HEK293 (cell line): ENCODE measurements at regions not wholly inside any gene's neighbourhood (a gene's known extent, or its start where the extent isn't known, plus 50 kb on each side); places are given as distances from the start of the nearest gene placed in this dataset.

Experiments
- CTCF ChIA-PET: fragments of 350-600 bp; formaldehyde crosslinking; extraction: SDS; loops from one replicate; lab custom pipeline; 2021; ENCODE audit warnings: antibody characterized with exemption; lab: Yijun Ruan, JAX
- POLR2A ChIA-PET: fragments of 300-600 bp; formaldehyde crosslinking; extraction: SDS; loops from one replicate; lab custom pipeline; 2020; ENCODE audit warnings: antibody characterized with exemption, inconsistent platforms; lab: Yijun Ruan, JAX
- H3K27ac ChIP-seq: fragments of 200-500 bp; sonication (Bioruptor generic); 2 replicates; pipeline ENCODE4 v1.5.1; 2014; ENCODE audit warnings: low read depth, low read length, control low read depth, inconsistent platforms; ENCODE audit errors: extremely low read depth
- H3K36me3 ChIP-seq, 2 experiments: fragments of 200-500 bp in 1 of 2; sonication (Bioruptor generic) in 1 of 2; 1 replicate in 1 of 2; 2 replicates in 1 of 2; pipeline ENCODE4 v1.5.1; 2014 to 2017; ENCODE audit warnings: inconsistent platforms in 2 of 2, low read length in 2 of 2; ENCODE audit not compliant: control insufficient read depth in 2 of 2, insufficient read depth in 1 of 2
- H3K4me1 ChIP-seq: fragments of 200-500 bp; sonication (Bioruptor generic); 2 replicates; pipeline ENCODE4 v1.5.1; 2014; ENCODE audit warnings: mild to moderate bottlenecking, low read length, inconsistent platforms; ENCODE audit not compliant: control insufficient read depth, insufficient read depth
- H3K4me3 ChIP-seq: 2 replicates; pipeline ENCODE4 v1.5.1; 2011; ENCODE audit warnings: low read depth, mild to moderate bottlenecking, control low read depth, low read length, moderate library complexity
- H3K9me3 ChIP-seq: fragments of 200-500 bp; sonication (Bioruptor generic); 2 replicates; pipeline ENCODE4 v1.5.1; 2014; ENCODE audit warnings: low read depth, low read length, inconsistent platforms; ENCODE audit not compliant: control insufficient read depth, insufficient read depth
- BCL11B ChIP-seq: fragments of 450-650 bp; formaldehyde crosslinking; IDR thresholded peaks from 2 replicates; pipeline ENCODE4 v1.5.1; 2016; ENCODE audit warnings: low read depth, missing biosample characterization, missing genetic modification characterization
- GLIS1 ChIP-seq: fragments of 450-650 bp; formaldehyde crosslinking; IDR thresholded peaks from 2 replicates; pipeline ENCODE4 v1.5.1; 2016; ENCODE audit warnings: missing biosample characterization, missing genetic modification characterization
- OVOL3 ChIP-seq: fragments of 450-650 bp; formaldehyde crosslinking; IDR thresholded peaks from 2 replicates; pipeline ENCODE4 v1.5.1; 2016; ENCODE audit warnings: missing biosample characterization, missing genetic modification characterization
- SP3 ChIP-seq: fragments of 450-650 bp; formaldehyde crosslinking; IDR thresholded peaks from 2 replicates; pipeline ENCODE4 v1.5.1; 2016; ENCODE audit warnings: missing biosample characterization, missing genetic modification characterization
- WT1 ChIP-seq: fragments of 450-650 bp; formaldehyde crosslinking; IDR thresholded peaks from 2 replicates; pipeline ENCODE4 v1.5.1; 2016; ENCODE audit warnings: missing biosample characterization, missing genetic modification characterization
- ZBTB44 ChIP-seq: fragments of 450-650 bp; IDR thresholded peaks from 2 replicates; pipeline ENCODE4 v1.5.1; 2018; ENCODE audit warnings: missing biosample characterization, mild to moderate bottlenecking, missing genetic modification characterization
- ZBTB48 ChIP-seq: fragments of 450-650 bp; formaldehyde crosslinking; IDR thresholded peaks from 2 replicates; pipeline ENCODE4 v1.5.1; 2016; ENCODE audit warnings: missing biosample characterization, missing genetic modification characterization
- ZBTB49 ChIP-seq: fragments of 450-650 bp; formaldehyde crosslinking; IDR thresholded peaks from 2 replicates; pipeline ENCODE4 v1.5.1; 2016; ENCODE audit warnings: missing biosample characterization, missing genetic modification characterization, low read depth
- ZNF10 ChIP-seq: fragments of 450-650 bp; formaldehyde crosslinking; IDR thresholded peaks from 2 replicates; pipeline ENCODE4 v1.5.1; 2017; ENCODE audit warnings: missing biosample characterization, missing genetic modification characterization
- ZNF148 ChIP-seq: fragments of 450-650 bp; formaldehyde crosslinking; IDR thresholded peaks from 2 replicates; pipeline ENCODE4 v1.5.0; 2017; ENCODE audit warnings: missing biosample characterization, missing genetic modification characterization, borderline replicate concordance
- ZNF174 ChIP-seq: fragments of 450-650 bp; formaldehyde crosslinking; IDR thresholded peaks from 2 replicates; pipeline ENCODE4 v1.5.0; 2017; ENCODE audit warnings: missing biosample characterization, mild to moderate bottlenecking, missing genetic modification characterization
- ZNF202 ChIP-seq: fragments of 450-650 bp; formaldehyde crosslinking; IDR thresholded peaks from 2 replicates; pipeline ENCODE4 v1.5.1; 2016; ENCODE audit warnings: missing biosample characterization, missing genetic modification characterization, borderline replicate concordance
- ZNF221 ChIP-seq: fragments of 450-650 bp; formaldehyde crosslinking; IDR thresholded peaks from 2 replicates; pipeline ENCODE4 v1.5.1; 2017; ENCODE audit warnings: missing biosample characterization, missing genetic modification characterization, borderline replicate concordance
- ZNF341 ChIP-seq: fragments of 450-650 bp; formaldehyde crosslinking; IDR thresholded peaks from 2 replicates; pipeline ENCODE4; 2016; ENCODE audit warnings: low read depth, missing biosample characterization, missing genetic modification characterization
- ZNF37A ChIP-seq: fragments of 450-650 bp; IDR thresholded peaks from 2 replicates; pipeline ENCODE4 v1.5.1; 2018; ENCODE audit warnings: missing biosample characterization, missing genetic modification characterization
- ZNF391 ChIP-seq: fragments of 450-650 bp; formaldehyde crosslinking; IDR thresholded peaks from 2 replicates; pipeline ENCODE4 v1.5.1; 2016; ENCODE audit warnings: low read depth, missing biosample characterization, missing genetic modification characterization, borderline replicate concordance
- ZNF394 ChIP-seq: fragments of 450-650 bp; formaldehyde crosslinking; IDR thresholded peaks from 2 replicates; pipeline ENCODE4 v1.5.1; 2016; ENCODE audit warnings: missing biosample characterization, missing genetic modification characterization, mild to moderate bottlenecking, moderate library complexity, borderline replicate concordance
- ZNF449 ChIP-seq: fragments of 450-650 bp; formaldehyde crosslinking; IDR thresholded peaks from 2 replicates; pipeline ENCODE4 v1.5.1; 2017; ENCODE audit warnings: missing biosample characterization, mild to moderate bottlenecking, missing genetic modification characterization, moderate library complexity
- ZNF501 ChIP-seq: fragments of 450-650 bp; formaldehyde crosslinking; IDR thresholded peaks from 2 replicates; pipeline ENCODE4 v1.5.1; 2016; ENCODE audit warnings: missing biosample characterization, missing genetic modification characterization
- ZNF530 ChIP-seq: fragments of 450-650 bp; formaldehyde crosslinking; IDR thresholded peaks from 2 replicates; pipeline ENCODE4 v1.5.1; 2016; ENCODE audit warnings: low read depth, missing biosample characterization, missing genetic modification characterization
- ZNF555 ChIP-seq: fragments of 450-650 bp; formaldehyde crosslinking; conservative IDR thresholded peaks from 2 replicates; pipeline ENCODE4 v1.5.1; 2017; ENCODE audit warnings: missing biosample characterization, mild to moderate bottlenecking, missing genetic modification characterization, inconsistent platforms
- ZNF558 ChIP-seq: fragments of 450-650 bp; formaldehyde crosslinking; IDR thresholded peaks from 2 replicates; pipeline ENCODE4 v1.5.1; 2016; ENCODE audit warnings: missing biosample characterization, missing genetic modification characterization
- ZNF785 ChIP-seq: fragments of 450-650 bp; formaldehyde crosslinking; IDR thresholded peaks from 2 replicates; pipeline ENCODE4 v1.5.1; 2016; ENCODE audit warnings: missing biosample characterization, missing genetic modification characterization

GRCh38 chr1:212217633-212218032 is 67.6 kb upstream of the PPP2R5A start:
- POLR2A ChIA-PET, result interaction anchor here (0.5 kb wide), 1 partner anchor 140 kb away, joined by 3 read pairs; no protein-coding TSS in a partner anchor
- CTCF ChIA-PET, result no interaction called here
- Histone ChIP-seq H3K27ac (no peak overlapping the region), H3K4me1 (no peaks in the 10 kb centered on the region), H3K4me3 (no peak overlapping the region), H3K36me3 (no peaks in the 10 kb centered on the region)
- no peak for TF ChIP-seq ZNF394
- no peak for TF ChIP-seq WT1 (tag by site-specific recombination)
- TF ChIP-seq, all 188 proteins: peak for 0
- no peaks in the 10 kb centered on the region for H3K9me3 ChIP-seq

- ChIA-PET CTCF (no interaction called here), POLR2A (interaction anchor here (0.5 to 1.4 kb wide), 2 partner anchors 69 to 141 kb away, joined by 3 to 4 read pairs; no protein-coding TSS in a partner anchor)
- Histone ChIP-seq H3K9me3 (no peaks in the 10 kb centered on the region), H3K27ac (no peak overlapping the region), H3K4me1 (no peaks in the 10 kb centered on the region), H3K36me3 (no peaks in the 10 kb centered on the region), H3K4me3 (no peak overlapping the region)
- TF ChIP-seq ZNF341 (tag by site-specific recombination) (no peak), BCL11B (tag by site-specific recombination) (no peak), ZNF785 (tag by site-specific recombination) (no peak), ZNF391 (tag by site-specific recombination) (no peak), ZNF148 (tag by site-specific recombination) (no peak), ZNF501 (tag by site-specific recombination) (no peak), OVOL3 (tag by site-specific recombination) (no peak), SP3 (tag by site-specific recombination) (no peak), ZNF449 (no peak)
These were observed 67.1 kb upstream of the PPP2R5A start for GRCh38 chr1:212218065-212218464.

- ChIA-PET CTCF (interaction anchor here (0.6 kb wide), 1 partner anchor 289 kb away, joined by 5 read pairs; no protein-coding TSS in a partner anchor), POLR2A (interaction anchor here (1.4 kb wide), 1 partner anchor 68 kb away, joined by 4 read pairs; no protein-coding TSS in a partner anchor)
- no peak overlapping the region for H3K27ac ChIP-seq
- H3K4me1 ChIP-seq, result no peaks in the 10 kb centered on the region
- no peak overlapping the region for H3K4me3 ChIP-seq
- no peaks in the 10 kb centered on the region for H3K36me3 ChIP-seq
- H3K9me3 ChIP-seq, result no peaks in the 10 kb centered on the region
- TF ChIP-seq ZNF555 (tag by site-specific recombination), result no peak
- TF ChIP-seq ZNF449, result no peak
- no peak for TF ChIP-seq ZNF37A
- TF ChIP-seq ZNF558, result no peak
- TF ChIP-seq ZBTB44, result no peak
- TF ChIP-seq ZNF202 (tag by site-specific recombination), result no peak
- TF ChIP-seq ZNF174 (tag by site-specific recombination), result no peak
- TF ChIP-seq ZNF530 (tag by site-specific recombination), result no peak
- TF ChIP-seq GLIS1 (tag by site-specific recombination), result no peak
- no peak for TF ChIP-seq ZNF10
- no peak for TF ChIP-seq ZNF221 (tag by site-specific recombination)
- TF ChIP-seq ZBTB49, result no peak
- no peak for TF ChIP-seq ZBTB48
These were observed 66.3 kb upstream of the PPP2R5A start for GRCh38 chr1:212218911-212219310.
